HG02763 (cell line): ENCODE measurements at regions not wholly inside any gene's neighbourhood (a gene's known extent, or its start where the extent isn't known, plus 50 kb on each side); places are given as distances from the start of the nearest gene placed in this dataset.
"Not testable (repeated sequence)": the region's sequence is repeated elsewhere in the genome, so short reads cannot be mapped to it uniquely, and the experiment has no call there.

Source experiments
- ATAC-seq: cut with Tn5 transposase; IDR thresholded peaks from one replicate; pipeline ENCODE4 v1.9.1; 2021; ENCODE audit warnings: mild to moderate bottlenecking, moderate library complexity; ENCODE audit not compliant: unreplicated experiment

DNA sequence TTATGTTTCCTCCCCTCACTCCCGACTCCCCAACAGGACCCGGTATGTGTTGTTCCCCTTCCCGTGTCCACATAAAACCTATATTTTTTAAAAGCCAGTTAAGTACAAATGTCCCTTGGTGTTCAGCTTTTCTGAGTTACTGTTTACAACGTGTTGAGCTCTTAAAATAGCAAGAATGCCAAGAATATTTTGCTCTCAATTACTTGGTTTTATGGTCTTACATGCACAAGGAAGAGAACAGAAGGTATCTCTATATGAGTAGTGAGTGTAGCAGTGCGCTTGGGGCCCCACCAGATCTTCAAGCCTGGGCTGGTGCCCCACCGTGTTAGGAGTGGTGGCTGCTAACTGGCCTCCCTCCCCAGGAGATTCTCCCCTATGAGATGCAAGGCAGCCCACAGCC is 75.3 kb downstream of the RIN2 start:
- ATAC-seq, result no peak

DNA sequence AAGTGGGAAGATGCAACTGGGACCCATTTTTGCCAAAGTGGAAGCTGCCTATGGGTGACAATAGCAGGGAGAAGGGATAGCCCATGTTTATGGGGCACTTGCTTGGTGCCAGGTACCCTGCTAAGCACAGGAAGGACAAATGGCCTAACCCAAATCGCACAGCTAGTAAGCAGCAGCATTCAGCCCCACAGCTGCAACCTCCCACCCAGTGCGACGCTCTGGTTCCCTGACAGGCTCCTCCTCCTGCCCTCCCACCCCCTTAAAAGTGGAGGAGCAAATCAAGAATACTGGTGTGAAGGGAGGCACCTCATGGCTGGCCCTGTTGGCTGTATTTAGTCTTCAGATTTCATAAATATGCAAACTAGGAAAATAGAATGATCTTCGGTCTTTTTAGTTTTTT is 76.2 kb downstream of the RIN2 start:
- ATAC-seq, result no peak

DNA sequence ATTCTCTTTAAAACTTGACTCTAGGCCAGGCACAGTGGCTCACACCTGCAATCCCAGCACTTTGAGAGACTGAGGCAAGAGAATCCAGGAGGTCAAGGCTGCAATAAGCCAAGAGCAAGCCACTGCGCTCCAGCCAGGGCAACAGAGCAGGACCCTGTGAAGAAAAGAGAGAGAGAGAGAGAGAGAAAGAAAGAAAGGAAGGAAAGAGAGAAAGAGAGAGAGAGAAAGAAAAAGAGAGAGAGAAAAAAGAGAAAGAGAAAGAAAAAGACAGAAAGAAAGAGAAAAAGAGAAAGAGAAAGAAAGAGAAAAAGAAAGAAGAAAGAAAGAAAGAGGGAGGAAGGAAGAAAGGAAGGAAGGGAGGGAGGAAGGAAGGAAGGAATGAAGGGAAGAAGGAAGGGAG is 76.7 kb downstream of the RIN2 start:
- ATAC-seq, result no peak

DNA sequence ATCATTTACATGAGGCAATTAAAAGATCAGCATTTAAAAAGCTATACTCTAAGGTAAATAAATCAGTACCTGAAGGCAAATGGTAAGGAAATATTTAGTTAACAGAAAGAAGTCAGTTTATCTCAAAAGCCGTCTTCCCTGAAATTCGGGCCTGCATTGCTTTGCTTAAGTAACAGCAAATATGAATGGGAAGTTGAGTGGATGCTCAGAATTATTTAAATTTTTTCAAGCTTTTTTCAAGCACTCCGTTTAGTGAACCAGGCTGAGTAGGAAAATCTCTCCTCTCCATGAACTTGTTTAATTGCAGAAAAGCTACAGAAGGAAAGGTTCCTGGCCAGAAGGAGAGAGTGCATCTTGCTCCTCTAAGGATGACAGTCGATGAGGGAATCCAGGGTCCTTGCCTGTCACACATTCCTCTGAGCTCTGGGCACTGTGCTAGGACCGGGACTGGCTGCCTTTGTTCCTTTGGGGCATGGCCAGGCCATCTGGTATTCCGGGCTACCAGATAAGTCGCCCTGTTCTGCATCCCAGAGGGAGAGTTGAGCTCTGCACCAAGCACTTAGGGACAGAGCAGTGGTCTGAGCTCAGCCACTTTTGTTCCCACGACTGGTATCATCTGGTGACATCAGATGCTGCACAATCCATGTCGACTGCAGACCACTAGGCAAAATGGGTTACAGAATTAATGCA is 77.6 kb downstream of the RIN2 start:
- no peak for ATAC-seq

DNA sequence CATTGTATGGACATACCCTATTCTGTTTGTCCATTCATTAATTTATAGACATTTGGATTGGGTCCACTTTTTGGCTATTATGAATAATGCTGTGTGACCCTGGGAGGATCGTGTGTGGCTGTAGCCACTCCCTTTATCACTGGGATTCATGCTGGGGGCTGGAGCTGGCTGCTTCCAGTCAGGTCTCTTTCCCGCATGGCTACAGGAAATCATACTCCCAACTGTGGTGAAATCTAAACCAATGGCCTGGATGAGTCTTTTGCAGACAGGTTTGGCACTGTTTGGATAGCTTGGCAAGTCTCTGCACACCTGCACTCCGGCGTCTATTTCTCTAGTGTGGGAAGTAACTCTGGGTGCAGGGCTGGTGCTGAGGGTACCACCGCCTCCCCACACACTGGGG is 80.4 kb downstream of the RIN2 start:
- ATAC-seq, result no peak

DNA sequence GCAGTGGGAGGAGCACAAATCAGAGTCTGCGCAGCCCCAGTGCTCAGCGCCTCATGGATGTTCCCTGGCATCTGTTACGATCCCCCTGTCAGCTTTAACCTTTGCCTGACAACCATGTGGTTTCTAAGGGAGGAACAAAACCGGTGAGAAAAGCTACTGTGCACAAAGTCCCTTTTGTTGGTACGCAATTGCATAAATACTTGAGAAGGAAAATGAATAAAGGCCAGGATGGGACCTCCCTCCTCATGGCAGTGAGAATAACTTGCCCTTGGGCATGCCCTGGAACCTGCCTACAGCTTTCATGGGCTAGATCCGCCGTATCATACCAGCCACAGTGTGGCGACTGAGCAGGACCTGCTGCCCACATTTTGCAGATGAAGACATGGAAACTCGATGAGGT is 81.0 kb downstream of the RIN2 start:
- ATAC-seq, result no peak

DNA sequence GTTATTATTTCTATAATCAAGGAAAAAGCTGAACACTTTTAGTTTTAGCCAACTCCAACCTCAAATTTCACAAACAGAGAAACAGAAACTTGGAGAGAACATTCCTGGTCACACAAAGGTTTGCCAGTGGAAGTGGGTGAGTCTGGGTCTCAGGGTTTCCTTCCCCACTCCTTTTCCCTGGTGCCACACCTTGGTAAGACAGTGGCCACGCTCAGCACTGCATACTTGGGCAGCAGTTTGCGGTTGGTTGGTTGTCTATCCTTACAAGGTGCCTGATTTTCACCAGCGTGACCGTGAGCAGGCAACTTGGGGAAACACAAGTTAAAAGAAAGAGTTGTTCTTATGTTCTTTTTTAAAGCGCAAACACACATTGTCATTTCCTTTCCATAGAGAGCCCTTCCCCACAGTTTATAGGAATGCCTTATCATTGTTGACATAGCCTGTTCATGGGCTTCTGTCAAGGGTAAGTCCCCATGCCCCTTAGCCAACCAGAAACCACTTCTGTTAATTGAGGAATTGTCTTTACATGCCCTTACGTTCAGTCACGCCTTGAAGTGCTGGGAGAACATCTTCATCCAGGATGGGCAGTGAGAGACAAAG is 82.2 kb downstream of the RIN2 start:
- ATAC-seq, result no peak

DNA sequence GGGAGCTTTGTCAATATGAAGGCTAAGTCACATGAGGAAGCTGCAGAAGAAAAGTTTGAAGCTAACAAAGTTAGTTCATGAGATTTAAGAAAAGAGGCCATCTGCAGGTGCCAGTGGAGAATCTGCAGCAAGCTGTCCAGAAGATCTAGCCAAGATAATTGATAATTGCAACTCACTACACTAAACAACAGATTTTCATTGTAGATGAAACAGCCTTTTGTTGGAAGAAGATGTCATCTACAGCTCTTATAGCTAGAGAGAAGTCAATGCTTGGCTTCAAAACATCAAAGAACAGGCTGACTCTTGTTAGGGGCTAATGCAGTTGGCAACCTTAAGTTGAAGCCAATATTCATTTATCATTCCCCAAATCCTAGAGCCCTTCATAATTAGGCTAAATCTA is 83.7 kb downstream of the RIN2 start:
- ATAC-seq, result no peak

DNA sequence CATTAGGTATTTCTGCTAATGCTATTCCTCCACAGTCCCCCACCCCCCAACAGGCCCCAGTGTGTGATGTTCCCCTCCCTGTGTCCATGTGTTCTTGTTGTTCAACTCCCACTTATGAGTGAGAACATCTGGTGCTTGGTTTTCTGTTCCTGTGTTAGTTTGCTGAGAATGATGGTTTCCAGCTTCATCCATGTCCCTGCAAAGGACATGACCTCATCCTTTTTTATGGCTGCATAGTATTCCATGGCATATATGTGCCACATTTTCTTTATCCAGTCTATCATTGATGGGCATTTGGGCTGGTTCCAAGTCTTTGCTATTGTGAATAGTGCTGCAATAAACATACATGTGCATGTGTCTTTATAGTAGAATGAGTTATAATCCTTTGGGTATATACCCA is 86.8 kb downstream of the RIN2 start:
- ATAC-seq, result not testable (repeated sequence)

DNA sequence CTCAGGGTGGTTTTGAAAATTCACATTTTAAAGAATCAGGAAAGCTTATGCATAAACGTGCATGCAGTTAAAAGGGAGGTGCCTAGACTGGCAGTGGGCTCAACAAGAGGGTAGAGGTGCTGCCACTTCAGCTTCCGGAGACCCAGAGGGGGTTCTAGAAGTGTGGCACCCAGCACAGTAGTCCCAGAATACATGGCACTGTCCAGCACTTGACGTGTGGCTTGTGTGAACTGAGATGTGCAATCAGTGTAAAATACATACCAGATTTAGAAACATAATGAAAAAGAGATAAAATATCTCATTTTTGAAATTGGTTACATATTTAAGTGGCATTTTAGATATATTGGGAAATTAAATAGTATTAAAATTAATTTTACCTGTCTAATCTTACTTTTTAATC is 89.3 kb downstream of the RIN2 start:
- no peak for ATAC-seq

DNA sequence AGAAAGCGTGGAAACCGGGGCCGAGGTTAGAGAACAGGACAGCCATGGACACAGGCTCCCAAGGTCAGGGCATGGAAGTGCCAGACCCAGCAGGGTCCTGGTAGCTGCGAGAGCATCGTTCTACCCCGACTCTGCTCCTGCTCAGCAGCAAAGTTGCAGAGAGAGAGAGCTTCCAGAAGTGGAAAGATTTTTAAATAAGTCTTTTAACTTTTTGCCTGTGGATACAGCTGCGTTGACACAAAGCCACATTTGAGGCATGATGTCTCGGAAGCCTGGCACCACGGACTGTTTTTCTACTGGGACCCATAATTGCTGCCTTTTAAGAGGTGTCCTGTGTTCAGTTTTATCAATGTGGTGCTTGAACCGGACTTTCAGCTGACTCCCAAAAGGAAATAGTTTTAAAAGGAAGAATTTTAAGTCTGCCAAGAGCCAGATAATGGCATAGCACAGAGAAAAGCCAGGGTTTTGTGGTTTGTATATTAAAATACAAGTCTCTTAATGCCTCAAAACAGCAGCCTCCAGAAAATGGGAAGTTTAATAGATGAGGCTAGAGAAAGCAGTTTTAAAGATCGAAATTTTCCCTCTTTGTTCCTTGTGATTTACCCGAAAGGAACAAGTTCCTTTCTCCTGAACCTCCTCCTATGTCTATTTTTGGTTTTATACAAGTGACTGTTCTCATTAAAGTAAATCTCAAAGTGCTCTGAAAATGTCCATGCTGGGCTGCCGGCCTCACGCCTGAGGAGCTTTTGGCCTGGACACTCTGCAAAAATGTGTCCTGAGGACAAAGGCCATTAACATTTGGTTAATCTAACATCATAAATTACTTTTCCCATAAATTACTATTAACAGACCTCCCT is 91.5 kb downstream of the RIN2 start:
- ATAC-seq, result no peak

DNA sequence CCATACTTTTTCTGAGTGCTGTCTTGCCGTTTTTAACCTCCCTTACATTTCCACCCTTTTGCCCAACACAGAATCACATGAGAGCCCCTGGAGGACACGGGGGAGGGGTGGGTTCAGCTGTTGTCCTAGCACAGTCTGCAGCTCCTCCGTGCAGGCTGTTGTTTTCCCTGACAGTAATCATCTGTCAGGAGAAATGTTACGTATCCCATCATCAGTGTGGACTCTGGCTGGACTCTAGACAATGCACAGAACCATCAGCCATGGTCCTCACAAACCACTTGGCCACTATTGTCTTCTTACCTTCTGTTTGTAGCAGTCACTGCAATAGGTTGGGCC is 92.1 kb downstream of the RIN2 start:
- ATAC-seq, result no peak

DNA sequence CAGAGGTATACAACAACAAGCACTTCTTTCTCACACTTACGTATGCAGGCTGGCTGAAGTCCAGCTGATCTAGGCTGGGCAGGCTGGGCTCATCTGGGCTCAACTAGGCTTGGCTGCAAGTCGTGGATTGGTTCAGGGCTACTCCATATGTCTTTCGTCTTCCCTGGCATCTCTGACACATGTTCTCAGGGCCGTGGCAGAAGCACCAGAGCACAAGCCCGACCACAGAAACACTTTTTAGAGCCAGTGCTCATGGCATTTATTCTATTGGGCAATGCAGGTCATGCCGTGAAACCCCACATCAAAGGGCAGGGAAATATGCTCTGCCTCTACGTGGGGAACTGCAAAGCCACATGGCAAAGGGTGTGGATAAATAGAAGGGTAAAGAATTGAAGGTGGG is 93.8 kb downstream of the RIN2 start:
- no peak for ATAC-seq

DNA sequence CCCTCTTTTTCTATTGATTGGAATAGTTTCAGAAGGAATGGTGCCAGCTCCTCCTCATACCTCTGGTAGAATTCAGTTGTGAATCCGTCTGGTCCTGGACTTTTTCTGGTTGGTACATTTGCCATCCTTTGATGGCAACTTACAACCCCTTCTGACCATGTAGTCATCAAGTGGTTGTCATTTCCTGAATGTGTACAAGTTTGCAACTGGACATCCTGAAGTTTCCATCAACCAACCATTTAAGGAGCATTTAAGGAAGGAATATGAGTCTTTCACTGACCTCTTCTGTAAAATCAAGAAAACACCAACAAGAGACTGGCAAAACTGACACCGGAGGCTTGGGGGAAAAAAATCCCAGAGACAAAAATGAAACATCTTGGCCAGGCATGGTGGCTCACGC is 97.4 kb downstream of the RIN2 start:
- no peak for ATAC-seq

DNA sequence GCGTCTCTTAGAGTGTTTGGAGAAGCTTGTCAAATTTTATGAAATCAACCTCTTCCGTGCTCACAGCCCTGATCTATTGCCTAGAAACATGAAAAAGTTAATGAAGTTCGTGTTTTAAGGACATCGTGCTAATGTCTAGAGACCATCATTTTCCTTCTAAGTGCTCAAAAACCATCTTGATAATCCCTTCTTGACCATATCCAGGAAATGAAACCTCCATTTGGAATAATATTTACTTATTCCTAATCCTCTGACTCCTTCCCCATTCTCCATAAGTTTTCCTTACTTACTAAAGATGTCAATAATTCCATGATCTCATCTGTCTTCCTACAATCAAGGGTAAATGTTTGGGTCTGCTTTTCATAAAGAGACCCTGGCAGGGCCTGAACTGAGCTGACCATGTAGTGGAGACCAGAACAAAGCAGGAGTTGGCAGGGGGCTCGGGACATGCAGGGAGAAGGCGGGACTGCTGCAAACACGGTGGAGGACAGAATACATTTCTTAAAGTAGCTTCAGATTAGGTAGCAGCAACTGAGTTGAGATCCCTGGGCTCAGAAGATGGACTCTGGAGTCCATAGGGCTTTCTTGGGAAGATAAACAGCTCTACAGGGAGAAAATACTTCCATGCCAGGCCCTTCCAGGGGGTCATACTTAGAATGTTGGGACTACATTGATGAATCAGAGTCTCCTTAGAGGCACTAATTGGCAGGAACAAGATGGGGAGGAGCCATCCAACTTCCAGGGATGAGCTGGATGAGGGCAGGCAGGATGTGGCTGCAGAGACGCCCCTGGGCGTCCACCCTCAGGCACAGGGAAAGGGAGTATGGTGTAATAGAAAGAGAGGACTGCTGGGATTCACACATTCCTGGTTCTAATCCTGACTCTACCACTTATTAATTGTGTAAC is 100.7 kb downstream of the RIN2 start:
- no peak for ATAC-seq

DNA sequence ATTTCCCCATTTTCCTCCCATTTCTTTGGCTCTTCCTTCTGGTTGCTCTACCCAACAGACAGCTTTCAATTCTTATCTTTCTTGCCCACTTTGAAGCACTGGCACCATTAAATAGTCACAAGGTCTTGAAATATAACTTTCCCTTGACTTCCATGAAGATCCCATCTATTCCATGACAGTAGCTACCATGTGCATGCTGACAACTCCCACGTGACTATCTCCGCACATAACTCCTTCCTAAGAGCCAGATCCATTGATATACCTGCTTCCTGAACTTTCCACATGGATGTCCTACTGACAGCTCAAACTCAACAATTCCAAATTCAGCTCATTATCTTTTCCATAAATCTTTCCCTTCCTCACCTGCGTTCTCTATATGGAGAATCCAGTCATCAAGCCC is 101.4 kb downstream of the RIN2 start:
- no peak for ATAC-seq

DNA sequence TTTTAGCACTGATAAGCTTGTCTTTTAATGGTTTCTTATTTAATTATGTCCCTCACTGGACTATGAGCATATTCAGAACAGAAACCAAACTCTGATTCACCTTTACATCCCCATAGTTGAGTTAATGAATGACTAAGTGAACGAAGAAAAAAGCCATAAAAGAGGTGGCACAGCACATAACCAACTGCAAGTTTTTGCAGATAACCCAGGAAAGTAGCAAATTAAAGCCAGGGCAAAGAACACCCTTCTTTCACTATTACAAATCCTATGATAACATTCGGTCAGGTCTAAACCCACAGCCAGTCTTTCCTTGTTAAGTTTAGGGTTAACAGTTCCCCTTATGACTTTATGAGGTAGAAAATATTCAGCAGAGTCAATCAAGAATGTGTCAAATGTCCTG is 102.7 kb downstream of the RIN2 start:
- no peak for ATAC-seq

DNA sequence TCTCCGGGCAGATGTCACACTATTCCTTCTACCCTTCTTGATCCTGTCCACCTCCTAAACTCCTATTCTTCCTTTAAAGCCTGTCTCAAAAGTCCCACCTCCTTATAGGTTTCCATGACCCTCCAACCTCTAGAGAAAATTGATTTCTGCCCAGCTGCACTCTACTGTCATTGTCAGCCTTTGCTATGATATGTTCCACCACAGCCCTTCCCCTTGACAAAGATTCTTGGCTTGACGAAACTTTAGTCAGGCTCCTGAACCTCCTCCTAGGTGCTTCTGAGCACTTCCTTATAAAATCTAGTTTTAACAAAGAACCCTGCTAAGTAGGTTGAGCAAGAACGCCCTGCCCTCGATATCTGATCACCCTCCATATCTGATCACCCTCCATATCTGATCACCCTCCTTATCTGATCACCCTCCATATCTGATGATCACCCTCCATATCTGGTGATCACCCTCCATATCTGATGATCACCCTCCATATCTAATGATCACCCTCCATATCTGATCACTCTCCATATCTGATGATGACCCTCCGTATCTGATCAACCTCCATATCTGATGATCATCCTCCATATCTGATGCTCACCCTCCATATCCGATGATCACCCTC is 103.2 kb downstream of the RIN2 start:
- ATAC-seq, result no peak

DNA sequence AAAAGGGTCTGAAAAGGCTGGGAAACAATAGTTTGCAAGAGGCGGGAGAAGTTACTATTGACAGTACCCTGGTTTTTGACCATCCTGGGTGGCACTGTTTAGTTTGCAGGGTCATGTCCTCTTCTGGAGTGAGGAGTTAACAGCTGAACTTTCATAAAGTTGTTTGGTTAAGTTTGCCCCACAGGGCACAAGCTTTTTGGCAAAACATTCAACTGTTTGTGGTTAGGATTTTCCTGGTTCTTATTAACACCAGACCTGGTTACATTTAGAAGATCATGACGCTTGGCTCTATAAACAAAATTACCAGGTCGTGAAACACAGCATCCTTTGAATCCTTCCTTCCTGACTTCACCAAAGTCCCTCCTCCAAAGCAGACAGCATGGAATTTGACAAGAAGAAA is 106.1 kb downstream of the RIN2 start:
- ATAC-seq, result no peak

DNA sequence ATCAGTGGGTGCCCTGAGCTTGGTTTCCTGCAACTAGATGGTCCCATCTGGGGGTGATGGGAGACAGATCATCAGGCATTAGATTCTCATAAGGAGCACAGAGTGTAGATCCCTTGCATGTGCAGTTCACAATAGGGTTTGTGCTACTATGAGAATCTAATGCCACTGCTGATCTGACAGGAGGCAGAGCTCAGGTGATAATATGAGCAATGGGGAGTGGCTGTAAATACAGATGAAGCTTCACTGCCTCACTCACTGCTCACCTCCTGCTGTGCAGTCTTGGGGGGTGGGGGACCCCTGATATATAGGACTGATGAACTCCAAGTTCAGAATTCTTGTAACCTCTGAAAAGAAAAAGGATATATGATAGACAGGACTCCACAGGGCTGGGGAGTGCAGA is 108.0 kb downstream of the RIN2 start:
- no peak for ATAC-seq

DNA sequence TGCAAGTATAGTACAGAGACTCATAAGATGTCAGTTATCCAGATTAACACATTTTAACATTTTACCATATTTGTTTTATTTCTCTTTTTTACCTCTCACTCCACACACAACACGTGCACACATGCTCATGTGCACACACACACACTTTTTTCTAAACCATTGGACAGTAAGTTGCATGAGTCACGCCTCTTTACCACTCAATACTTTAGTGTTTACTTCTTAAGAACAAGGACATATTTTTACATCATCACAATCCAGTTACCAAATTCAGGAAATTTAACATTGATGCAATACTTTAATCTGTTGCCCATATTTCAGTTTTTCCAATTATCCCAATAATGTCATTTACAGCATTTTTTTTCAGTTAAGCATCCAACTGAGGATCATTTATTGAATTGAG is 109.0 kb downstream of the RIN2 start:
- ATAC-seq, result no peak
